RWPE1 (cell line): ENCODE measurements at regions not wholly inside any gene's neighbourhood (a gene's known extent, or its start where the extent isn't known, plus 50 kb on each side); places are given as distances from the start of the nearest gene placed in this dataset.

Experiments
- CTCF ChIA-PET: fragments of 350-600 bp; sonication (Branson Sonifier 250); formaldehyde crosslinking; extraction: SDS; loops from one replicate; lab custom pipeline; 2021; lab: Yijun Ruan, JAX
- POLR2A ChIA-PET: fragments of 400-600 bp; formaldehyde crosslinking; extraction: SDS; loops from one replicate; lab custom pipeline; 2020; ENCODE audit warnings: antibody characterized with exemption; ENCODE audit not compliant: low non-redundant PET; lab: Yijun Ruan, JAX
- DNase-seq: peaks from one replicate; pipeline ENCODE4 v3.0.0; 2012; ENCODE audit warnings: low spot score
- H3K27ac ChIP-seq: fragments of 450-650 bp; 2 replicates; pipeline ENCODE4 v1.5.1; 2017
- CTCF ChIP-seq: fragments of 450-650 bp; conservative IDR thresholded peaks from 2 replicates; pipeline ENCODE4 v1.5.1; 2017; ENCODE audit warnings: low read depth, mild to moderate bottlenecking

- no peak for DNase-seq
- no peak for TF ChIP-seq CTCF
- ChIA-PET POLR2A (no interaction called here), CTCF (interaction anchor here (0.5 kb wide), 1 partner anchor 219 kb away, joined by 3 read pairs; no protein-coding TSS in a partner anchor)
- no peak overlapping the region for H3K27ac ChIP-seq
These were observed 63.4 kb upstream of the ADAMTS2 start for GRCh38 chr5:179408611-179409010.

- ChIA-PET CTCF (interaction anchor here (0.5 kb wide), 1 partner anchor 240 kb away, joined by 3 read pairs; no protein-coding TSS in a partner anchor), POLR2A (no interaction called here)
- DNase-seq = no peak
- H3K27ac ChIP-seq = no peak overlapping the region
- no peak for TF ChIP-seq CTCF
These were observed 62.2 kb upstream of the ADAMTS2 start for GRCh38 chr5:179407191-179408175.

GRCh38 chr5:179406031-179406961 lies 61.0 kb upstream of the ADAMTS2 start:
- CTCF ChIA-PET = interaction anchor here (0.5 to 0.6 kb wide), 2 partner anchors 188 to 239 kb away, joined by 3 read pairs; no protein-coding TSS in a partner anchor
- POLR2A ChIA-PET = no interaction called here
- no peak for TF ChIP-seq CTCF

GRCh38 chr5:179405426-179406030 lies 60.3 kb upstream of the ADAMTS2 start:
- no peak for DNase-seq
- TF ChIP-seq CTCF = no peak
- CTCF ChIA-PET = interaction anchor here (0.7 to 2.4 kb wide), 2 partner anchors 8 to 239 kb away, joined by 3 to 13 read pairs; no protein-coding TSS in a partner anchor
- no peak overlapping the region for H3K27ac ChIP-seq
- POLR2A ChIA-PET = no interaction called here

More at GRCh38 chr5:179406031-179406961, 61.0 kb upstream of the ADAMTS2 start:
- DNase-seq = no peak
- no peak overlapping the region for H3K27ac ChIP-seq

GRCh38 chr5:179405054-179405416 lies 59.8 kb upstream of the ADAMTS2 start:
- ChIA-PET CTCF (interaction anchor here (0.7 to 2.4 kb wide), 2 partner anchors 8 to 238 kb away, joined by 3 to 13 read pairs; no protein-coding TSS in a partner anchor), POLR2A (no interaction called here)
- DNase-seq = no peak
- TF ChIP-seq CTCF = no peak
- H3K27ac ChIP-seq = no peak overlapping the region
